NCI-H446 treated with DMSO at 0.1 percent for 48 hours (cell line): ENCODE measurements at regions not wholly inside any gene's neighbourhood (a gene's known extent, or its start where the extent isn't known, plus 50 kb on each side); places are given as distances from the start of the nearest gene placed in this dataset.
"Not testable (repeated sequence)": the region's sequence is repeated elsewhere in the genome, so short reads cannot be mapped to it uniquely, and the experiment has no call there.

Experiments
- DNase-seq: peaks from one replicate; lab custom pipeline; 2025; lab: John Stamatoyannopoulos, UW

GRCh38 chr9:105114318-105114717, 130.1 kb upstream of the SLC44A1 start:
- DNase-seq: no peak

GRCh38 chr9:105114964-105115728, 129.3 kb upstream of the SLC44A1 start:
- no peak for DNase-seq

- no peak for DNase-seq
Measured at GRCh38 chr9:105116052-105116868, 128.2 kb upstream of the SLC44A1 start.

- peak; percentile 72 for DNase-seq
Measured at GRCh38 chr9:105117234-105117633, 127.2 kb upstream of the SLC44A1 start.

- DNase-seq: no peak
Measured at GRCh38 chr9:105118636-105119035, 125.8 kb upstream of the SLC44A1 start.

- DNase-seq: no peak
Measured at GRCh38 chr9:105119156-105119555, 125.3 kb upstream of the SLC44A1 start.

GRCh38 chr9:105121861-105122430, 122.5 kb upstream of the SLC44A1 start:
- DNase-seq: no peak

GRCh38 chr9:105124598-105124997, 119.9 kb upstream of the SLC44A1 start:
- not testable (repeated sequence) for DNase-seq

- no peak for DNase-seq
Measured at GRCh38 chr9:105126226-105126625, 118.2 kb upstream of the SLC44A1 start.

GRCh38 chr9:105127863-105128220, 116.6 kb upstream of the SLC44A1 start:
- no peak for DNase-seq

- no peak for DNase-seq
Measured at GRCh38 chr9:105128908-105129600, 115.4 kb upstream of the SLC44A1 start.

GRCh38 chr9:105129731-105130130, 114.7 kb upstream of the SLC44A1 start:
- no peak for DNase-seq

GRCh38 chr9:105131981-105132380, 112.5 kb upstream of the SLC44A1 start:
- DNase-seq: no peak

- DNase-seq: no peak
Measured at GRCh38 chr9:105132606-105133005, 111.8 kb upstream of the SLC44A1 start.

GRCh38 chr9:105138306-105138801, 106.1 kb upstream of the SLC44A1 start:
- DNase-seq: no peak

- DNase-seq: no peak
Measured at GRCh38 chr9:105141146-105141975, 103.1 kb upstream of the SLC44A1 start.

- DNase-seq: no peak
Measured at GRCh38 chr9:105141976-105142250, 102.5 kb upstream of the SLC44A1 start.

- no peak for DNase-seq
Measured at GRCh38 chr9:105142406-105143135, 101.9 kb upstream of the SLC44A1 start.

GRCh38 chr9:105143136-105143430, 101.4 kb upstream of the SLC44A1 start:
- no peak for DNase-seq

- no peak for DNase-seq
Measured at GRCh38 chr9:105144076-105144475, 100.4 kb upstream of the SLC44A1 start.

GRCh38 chr9:105144841-105145240, 99.6 kb upstream of the SLC44A1 start:
- no peak for DNase-seq
